Ishikawa (cell line): ENCODE measurements at regions not wholly inside any gene's neighbourhood (a gene's known extent, or its start where the extent isn't known, plus 50 kb on each side); places are given as distances from the start of the nearest gene placed in this dataset.

Experiments used
- CEBPB ChIP-seq: IDR thresholded peaks from 2 replicates; pipeline ENCODE4 v1.6.1; 2012
- CREB1 ChIP-seq: IDR thresholded peaks from 2 replicates; pipeline ENCODE4 v1.6.1; 2012; ENCODE audit warnings: low read depth
- EGR1 ChIP-seq: IDR thresholded peaks from 2 replicates; pipeline ENCODE4 v1.6.1; 2012
- EP300 ChIP-seq: IDR thresholded peaks from 2 replicates; pipeline ENCODE4 v1.6.1; 2012; ENCODE audit warnings: borderline replicate concordance
- FOXM1 ChIP-seq: IDR thresholded peaks from 2 replicates; pipeline ENCODE4 v1.6.1; 2012; ENCODE audit warnings: low read depth, borderline replicate concordance
- MAX ChIP-seq: IDR thresholded peaks from 2 replicates; pipeline ENCODE4 v1.6.1; 2012
- NFIC ChIP-seq: IDR thresholded peaks from 2 replicates; pipeline ENCODE4 v1.6.1; 2012
- RAD21 ChIP-seq: IDR thresholded peaks from 2 replicates; pipeline ENCODE4 v1.6.1; 2012; ENCODE audit warnings: low read depth
- REST ChIP-seq: IDR thresholded peaks from 2 replicates; pipeline ENCODE4 v1.6.1; 2012; ENCODE audit warnings: low read depth, mild to moderate bottlenecking
- TAF1 ChIP-seq: IDR thresholded peaks from 2 replicates; pipeline ENCODE4 v1.6.1; 2012; ENCODE audit warnings: low read depth, mild to moderate bottlenecking
- TCF12 ChIP-seq: IDR thresholded peaks from 2 replicates; pipeline ENCODE4 v1.6.1; 2012; ENCODE audit warnings: low read depth
- TEAD4 ChIP-seq: IDR thresholded peaks from 2 replicates; pipeline ENCODE4 v1.6.1; 2012
- USF1 ChIP-seq: IDR thresholded peaks from 2 replicates; pipeline ENCODE4 v1.6.1; 2012
- YY1 ChIP-seq: IDR thresholded peaks from 2 replicates; pipeline ENCODE4 v1.6.1; 2012; ENCODE audit warnings: low read depth
- ZBTB7A ChIP-seq: IDR thresholded peaks from 2 replicates; pipeline ENCODE4 v1.6.1; 2012; ENCODE audit warnings: low read depth

- TF ChIP-seq CREB1 (no peak), TAF1 (no peak), EGR1 (no peak), FOXM1 (no peak), EP300 (no peak), RAD21 (no peak), TEAD4 (no peak), REST (no peak), MAX (no peak), ZBTB7A (no peak), USF1 (no peak), YY1 (no peak), NFIC (no peak), CEBPB (no peak), TCF12 (no peak)
Observed at GRCh38 chr5:112534067-112534583, 115.0 kb upstream of the EPB41L4A start.

DNA sequence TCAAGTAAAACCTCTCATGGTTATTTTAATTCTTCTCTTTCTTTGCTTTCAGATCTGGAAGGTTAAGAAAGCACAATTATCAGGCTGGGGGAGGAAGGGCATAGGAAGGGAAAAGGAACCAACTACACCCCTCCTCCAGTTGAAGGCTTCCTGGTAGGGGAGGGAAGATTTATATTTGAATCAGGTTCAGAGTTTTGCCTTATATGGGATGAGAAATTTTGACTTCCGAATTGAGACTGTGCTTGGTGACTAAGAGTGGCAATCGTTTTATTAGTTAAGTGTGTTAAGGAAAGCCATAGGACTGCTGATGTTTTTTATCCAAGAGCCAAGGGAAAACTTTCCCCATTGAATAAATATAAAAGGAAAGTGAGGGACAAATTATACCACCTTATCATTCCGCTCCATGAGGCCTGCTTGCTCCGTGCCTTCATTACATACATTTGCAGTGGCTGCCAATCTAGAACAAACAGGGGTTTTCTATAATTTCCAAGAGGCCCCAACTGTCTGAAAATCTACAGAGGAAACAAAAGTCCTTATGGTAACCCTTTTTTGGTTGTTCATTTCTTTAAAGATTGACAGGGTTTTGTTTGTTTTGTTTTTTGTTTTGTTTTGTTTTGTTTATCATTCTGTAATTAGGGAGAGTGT lies 115.7 kb upstream of the EPB41L4A start:
- TF ChIP-seq TCF12 (no peak), CEBPB (no peak), ZBTB7A (no peak), YY1 (no peak)

GRCh38 chr5:112535356-112535755 lies 116.3 kb upstream of the EPB41L4A start:
- no peak for TF ChIP-seq TAF1

- TF ChIP-seq EGR1 (no peak), MAX (no peak), TAF1 (no peak), YY1 (no peak), USF1 (no peak), FOXM1 (no peak)
Observed at GRCh38 chr5:112546946-112547592, 128.0 kb upstream of the EPB41L4A start.

DNA sequence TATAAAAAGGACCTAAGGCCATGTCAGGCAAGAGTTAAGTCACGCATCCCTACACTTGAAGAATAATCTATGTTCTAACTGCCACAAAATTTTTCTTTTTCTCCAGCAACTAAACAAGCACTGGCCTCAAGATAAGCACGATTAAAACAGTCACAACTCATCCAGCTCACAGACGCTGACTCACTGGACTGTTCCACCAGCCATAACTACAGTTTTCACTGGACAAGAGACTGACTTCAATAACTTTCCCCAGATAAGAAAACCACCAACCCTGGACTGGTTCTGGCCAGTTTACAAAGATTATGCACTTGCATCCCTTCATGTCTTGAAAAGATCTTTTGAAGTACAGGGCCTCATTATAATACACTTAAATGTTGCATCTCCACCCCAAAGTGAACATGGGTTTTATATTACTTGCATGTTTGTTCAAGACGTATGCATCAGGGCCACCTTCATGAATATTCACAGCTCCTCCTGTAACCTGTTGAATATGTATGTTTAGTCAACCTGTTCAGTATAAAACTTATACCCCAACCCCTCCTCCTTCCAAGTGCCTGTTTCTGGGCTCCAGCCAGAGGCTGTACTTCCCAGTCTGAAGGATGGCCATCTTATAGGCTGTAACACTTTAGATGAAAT lies 129.3 kb upstream of the EPB41L4A start:
- no peak for TF ChIP-seq EGR1
- TF ChIP-seq EP300, result no peak
- no peak for TF ChIP-seq CREB1
- TF ChIP-seq RAD21, result no peak

DNA sequence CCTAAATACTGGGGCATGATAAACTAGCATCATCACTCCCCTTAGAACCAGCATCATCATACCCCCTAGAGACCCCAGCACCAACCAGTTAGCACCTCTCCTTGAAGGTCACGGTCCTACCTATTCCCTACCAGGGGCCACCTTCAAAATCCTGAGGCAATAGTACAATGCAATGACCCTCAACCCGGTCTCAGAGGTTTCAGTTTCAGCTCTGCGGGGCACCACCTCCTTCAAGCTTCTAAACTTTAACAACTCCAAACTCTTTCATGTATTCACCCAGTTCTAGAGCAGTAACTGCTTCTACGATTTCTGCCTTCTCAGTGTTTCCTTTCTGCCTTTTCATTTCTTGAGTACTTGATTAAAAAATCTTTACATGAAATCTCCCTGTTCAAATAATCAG lies 130.1 kb upstream of the EPB41L4A start:
- no peak for TF ChIP-seq TCF12
- TF ChIP-seq ZBTB7A, result no peak
- TF ChIP-seq MAX, result no peak
- no peak for TF ChIP-seq RAD21
- TF ChIP-seq TEAD4, result no peak
- no peak for TF ChIP-seq YY1
- TF ChIP-seq CREB1, result no peak

- TF ChIP-seq EGR1 (no peak), REST (no peak), EP300 (no peak), TAF1 (no peak), TCF12 (no peak), USF1 (no peak), YY1 (no peak), TEAD4 (no peak), CEBPB (no peak), MAX (no peak), CREB1 (no peak), ZBTB7A (no peak), RAD21 (no peak), FOXM1 (no peak), NFIC (no peak)
Observed at GRCh38 chr5:112549605-112550166, 130.6 kb upstream of the EPB41L4A start.
